ENCODE measurements at regions not wholly inside any gene's neighbourhood (a gene's known extent, or its start where the extent isn't known, plus 50 kb on each side); places are given as distances from the start of the nearest gene placed in this dataset.

DNA sequence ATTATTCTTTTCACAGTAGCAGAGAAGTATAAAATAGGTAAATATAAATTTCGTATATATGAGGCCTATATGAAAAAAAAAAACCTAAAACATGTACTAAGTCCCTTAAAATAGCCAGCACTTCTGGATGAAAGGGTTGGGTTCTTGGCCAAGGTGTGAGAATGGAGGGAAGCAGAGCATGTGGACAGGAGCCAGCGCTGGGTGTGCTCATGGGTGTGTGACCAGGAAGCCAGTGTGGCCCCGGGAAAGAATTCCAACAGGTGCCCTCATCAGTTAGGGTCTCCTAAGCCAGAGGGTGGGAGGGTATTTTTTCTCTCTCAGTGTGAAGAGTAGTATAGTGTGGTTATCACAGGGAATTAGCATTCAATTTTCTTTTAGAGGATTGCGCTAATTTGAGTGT is 401.9 kb upstream of the IGFBP3 start:
- no peak overlapping the region for H3K4me3 ChIP-seq (ENCODE audit: low read depth, low read length)
- TF ChIP-seq, protein P1, sequence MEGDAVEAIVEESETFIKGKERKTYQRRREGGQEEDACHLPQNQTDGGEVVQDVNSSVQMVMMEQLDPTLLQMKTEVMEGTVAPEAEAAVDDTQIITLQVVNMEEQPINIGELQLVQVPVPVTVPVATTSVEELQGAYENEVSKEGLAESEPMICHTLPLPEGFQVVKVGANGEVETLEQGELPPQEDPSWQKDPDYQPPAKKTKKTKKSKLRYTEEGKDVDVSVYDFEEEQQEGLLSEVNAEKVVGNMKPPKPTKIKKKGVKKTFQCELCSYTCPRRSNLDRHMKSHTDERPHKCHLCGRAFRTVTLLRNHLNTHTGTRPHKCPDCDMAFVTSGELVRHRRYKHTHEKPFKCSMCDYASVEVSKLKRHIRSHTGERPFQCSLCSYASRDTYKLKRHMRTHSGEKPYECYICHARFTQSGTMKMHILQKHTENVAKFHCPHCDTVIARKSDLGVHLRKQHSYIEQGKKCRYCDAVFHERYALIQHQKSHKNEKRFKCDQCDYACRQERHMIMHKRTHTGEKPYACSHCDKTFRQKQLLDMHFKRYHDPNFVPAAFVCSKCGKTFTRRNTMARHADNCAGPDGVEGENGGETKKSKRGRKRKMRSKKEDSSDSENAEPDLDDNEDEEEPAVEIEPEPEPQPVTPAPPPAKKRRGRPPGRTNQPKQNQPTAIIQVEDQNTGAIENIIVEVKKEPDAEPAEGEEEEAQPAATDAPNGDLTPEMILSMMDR (IDR thresholded peaks at IDR 0.05; ENCODE audit: low read depth, low read length), result no peak
- DNase-seq (ENCODE audit: low read depth), result no peak

DNA sequence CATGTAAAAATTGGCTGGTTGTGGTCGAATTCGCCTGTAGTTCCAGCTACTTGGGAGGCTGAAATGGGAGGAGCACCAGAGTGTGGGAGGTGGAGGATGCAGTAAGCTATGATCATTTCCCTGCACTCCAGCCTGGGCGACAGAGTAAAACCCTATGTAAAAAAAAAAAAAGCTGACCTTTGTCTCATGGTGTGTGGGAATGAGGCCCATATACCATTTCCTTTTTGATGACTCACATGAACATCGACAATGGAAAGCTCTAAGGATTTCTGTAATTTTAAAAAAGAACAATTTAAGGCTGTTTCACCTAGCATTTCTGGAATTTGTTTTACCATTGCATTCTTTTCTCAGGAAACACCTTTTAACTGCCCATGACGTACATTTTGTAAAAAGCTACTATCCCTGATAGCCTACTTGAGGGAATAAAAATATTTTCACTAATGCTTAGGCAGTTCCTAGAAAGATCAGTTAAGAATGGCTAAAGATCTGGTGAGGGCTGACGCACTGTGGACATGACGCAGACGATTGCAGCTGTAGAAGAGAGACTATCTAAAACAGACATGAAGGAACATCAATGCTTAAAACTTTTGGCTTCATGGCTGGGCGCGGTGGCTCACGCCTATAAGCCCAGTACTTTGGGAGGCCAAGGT is 400.6 kb upstream of the IGFBP3 start:
- TF ChIP-seq MYC (IDR thresholded peaks at IDR 0.05; ENCODE audit: low read depth, low read length) (no peak), POLR2A (IDR thresholded peaks at IDR 0.05; ENCODE audit: extremely low read depth, insufficient read length) (no peak)
- TF ChIP-seq, protein P2, sequence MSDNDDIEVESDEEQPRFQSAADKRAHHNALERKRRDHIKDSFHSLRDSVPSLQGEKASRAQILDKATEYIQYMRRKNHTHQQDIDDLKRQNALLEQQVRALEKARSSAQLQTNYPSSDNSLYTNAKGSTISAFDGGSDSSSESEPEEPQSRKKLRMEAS (IDR thresholded peaks at IDR 0.05; ENCODE audit: low read depth, low read length), result no peak
- TF ChIP-seq, protein P1 (IDR thresholded peaks at IDR 0.05; ENCODE audit: low read depth, low read length), result no peak
- DNase-seq (ENCODE audit: low read depth), result no peak

DNA sequence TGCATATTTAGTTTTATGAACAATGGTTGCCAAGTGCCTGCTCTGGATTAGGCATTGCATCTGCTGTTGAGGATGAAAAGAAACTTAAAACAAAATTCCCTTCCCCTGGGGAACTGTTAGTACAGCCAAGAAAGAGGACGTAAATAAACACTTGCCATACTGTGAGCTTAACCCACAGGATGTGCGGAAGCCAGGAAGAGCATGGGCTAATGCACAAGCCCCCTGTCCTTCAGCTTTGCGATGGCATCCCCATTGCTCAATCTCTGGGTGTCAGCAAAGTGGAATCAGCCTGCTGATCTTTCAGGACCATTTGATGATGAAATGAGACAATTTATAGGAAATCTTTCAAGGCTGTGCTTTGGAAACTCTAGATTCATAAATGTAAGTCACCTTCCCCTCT is 399.9 kb upstream of the IGFBP3 start:
- no peak for DNase-seq (ENCODE audit: low read depth)
- no peak overlapping the region for H3K4me3 ChIP-seq (ENCODE audit: low read depth, low read length)
- TF ChIP-seq POLR2A (IDR thresholded peaks at IDR 0.05; ENCODE audit: extremely low read depth, insufficient read length), result no peak

More for the DNA sequence above, 400.6 kb upstream of the IGFBP3 start:
- H3K4me3 ChIP-seq (ENCODE audit: low read depth, low read length), result no peak overlapping the region

DNA sequence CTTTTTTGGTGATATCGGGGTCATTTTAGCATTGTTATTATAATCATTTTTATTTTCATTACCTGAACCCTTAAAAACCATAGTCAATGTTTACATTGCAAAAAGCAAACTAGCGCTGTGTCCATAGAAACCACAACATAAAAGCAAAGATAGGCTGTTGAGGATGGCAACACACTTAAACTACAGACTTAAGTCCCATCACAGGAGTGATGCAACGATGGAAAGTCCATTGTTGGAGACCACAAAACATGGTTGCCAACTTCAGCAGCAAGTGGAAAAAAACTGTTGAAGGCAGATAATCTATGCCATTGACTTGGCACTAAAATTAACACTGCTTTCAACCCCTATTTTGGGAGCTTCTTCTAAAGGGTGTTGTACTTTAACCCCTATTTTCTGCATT is 398.8 kb upstream of the IGFBP3 start:
- TF ChIP-seq, protein P2 (IDR thresholded peaks at IDR 0.05; ENCODE audit: low read depth, low read length), result no peak
- TF ChIP-seq, protein P1 (IDR thresholded peaks at IDR 0.05; ENCODE audit: low read depth, low read length), result no peak
- TF ChIP-seq POLR2A (IDR thresholded peaks at IDR 0.05; ENCODE audit: extremely low read depth, insufficient read length), result no peak
- no peak for TF ChIP-seq MYC (IDR thresholded peaks at IDR 0.05; ENCODE audit: low read depth, low read length)
- H3K4me3 ChIP-seq (ENCODE audit: low read depth, low read length), result no peak overlapping the region
- no peak for DNase-seq (ENCODE audit: low read depth)

DNA sequence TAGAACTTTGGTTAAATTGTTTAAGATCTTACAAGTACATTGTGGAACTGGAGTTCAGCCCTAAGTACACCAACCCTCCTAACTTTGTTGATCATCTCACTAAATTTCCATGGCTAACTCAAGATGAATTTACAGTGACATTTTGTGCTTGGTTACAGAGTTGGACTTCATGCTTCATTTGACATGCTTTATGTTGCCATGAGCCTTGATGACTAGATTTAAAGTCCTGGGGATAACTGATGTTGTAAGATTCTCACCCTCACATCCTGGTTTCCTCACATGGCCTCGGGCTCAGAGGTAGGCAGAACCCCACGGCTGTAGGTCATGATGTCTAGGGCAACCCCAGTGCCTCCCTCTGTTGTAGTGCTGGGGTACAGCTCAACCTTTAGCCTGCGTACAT is 397.2 kb upstream of the IGFBP3 start:
- H3K4me3 ChIP-seq (ENCODE audit: low read depth, low read length), result no peak overlapping the region
- no peak for TF ChIP-seq POLR2A (IDR thresholded peaks at IDR 0.05; ENCODE audit: extremely low read depth, insufficient read length)
- TF ChIP-seq, protein P2 (IDR thresholded peaks at IDR 0.05; ENCODE audit: low read depth, low read length), result no peak
- DNase-seq (ENCODE audit: low read depth), result no peak

DNA sequence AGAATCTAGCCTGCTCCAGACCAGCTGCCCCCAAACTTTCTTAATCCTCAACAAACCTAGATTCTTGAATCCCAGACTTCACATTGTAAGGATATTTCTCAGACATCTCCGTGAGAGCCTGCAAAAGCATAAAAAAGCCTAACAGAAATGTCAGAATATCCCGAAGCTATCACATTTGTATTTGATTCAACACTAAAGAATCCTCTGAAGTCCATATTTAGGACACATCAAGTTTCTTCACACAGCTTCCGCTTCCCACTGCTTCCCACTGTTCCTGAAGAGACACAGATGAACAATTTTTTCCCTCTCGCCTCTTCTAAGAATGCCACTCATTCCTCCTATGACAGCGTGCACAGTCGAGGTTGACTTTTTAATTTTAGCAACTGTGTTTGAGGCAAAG is 396.2 kb upstream of the IGFBP3 start:
- H3K4me3 ChIP-seq (ENCODE audit: low read depth, low read length), result no peak overlapping the region
- TF ChIP-seq POLR2A (IDR thresholded peaks at IDR 0.05; ENCODE audit: extremely low read depth, insufficient read length) (no peak), MYC (IDR thresholded peaks at IDR 0.05; ENCODE audit: low read depth, low read length) (no peak)
- TF ChIP-seq, protein P2 (IDR thresholded peaks at IDR 0.05; ENCODE audit: low read depth, low read length), result no peak
- TF ChIP-seq, protein P1 (IDR thresholded peaks at IDR 0.05; ENCODE audit: low read depth, low read length), result no peak
- DNase-seq (ENCODE audit: low read depth), result no peak

DNA sequence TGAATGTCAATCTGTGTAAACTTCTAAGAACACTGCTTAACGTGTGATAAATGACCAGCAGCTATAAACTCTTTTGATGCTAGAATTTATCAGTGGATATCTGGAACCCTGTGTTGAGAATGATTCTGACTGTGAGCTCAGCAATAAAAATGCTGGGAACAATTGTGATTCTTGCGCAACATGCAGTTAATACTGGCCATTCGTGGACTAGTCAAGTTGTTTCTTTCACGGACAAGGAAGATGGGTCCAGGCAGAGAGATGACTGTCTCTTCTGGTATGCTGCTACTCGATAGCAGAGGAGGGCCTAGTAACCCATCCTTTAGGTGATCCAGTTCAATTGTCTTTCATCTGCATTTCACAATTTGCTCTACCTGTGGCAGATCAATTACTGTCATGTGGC is 394.8 kb upstream of the IGFBP3 start:
- no peak for DNase-seq (ENCODE audit: low read depth)
- TF ChIP-seq POLR2A (IDR thresholded peaks at IDR 0.05; ENCODE audit: extremely low read depth, insufficient read length) (no peak), MYC (IDR thresholded peaks at IDR 0.05; ENCODE audit: low read depth, low read length) (no peak)
- TF ChIP-seq, protein P1 (IDR thresholded peaks at IDR 0.05; ENCODE audit: low read depth, low read length), result no peak
- TF ChIP-seq, protein P2 (IDR thresholded peaks at IDR 0.05; ENCODE audit: low read depth, low read length), result no peak
- no peak overlapping the region for H3K4me3 ChIP-seq (ENCODE audit: low read depth, low read length)
